NCI-H1436 treated with DMSO at 0.1 percent for 48 hours (cell line): ENCODE measurements at regions not wholly inside any gene's neighbourhood (a gene's known extent, or its start where the extent isn't known, plus 50 kb on each side); places are given as distances from the start of the nearest gene placed in this dataset.
"Not testable (repeated sequence)": the region's sequence is repeated elsewhere in the genome, so short reads cannot be mapped to it uniquely, and the experiment has no call there.

Source experiments
- DNase-seq: peaks from one replicate; lab custom pipeline; 2025; lab: John Stamatoyannopoulos, UW

DNA sequence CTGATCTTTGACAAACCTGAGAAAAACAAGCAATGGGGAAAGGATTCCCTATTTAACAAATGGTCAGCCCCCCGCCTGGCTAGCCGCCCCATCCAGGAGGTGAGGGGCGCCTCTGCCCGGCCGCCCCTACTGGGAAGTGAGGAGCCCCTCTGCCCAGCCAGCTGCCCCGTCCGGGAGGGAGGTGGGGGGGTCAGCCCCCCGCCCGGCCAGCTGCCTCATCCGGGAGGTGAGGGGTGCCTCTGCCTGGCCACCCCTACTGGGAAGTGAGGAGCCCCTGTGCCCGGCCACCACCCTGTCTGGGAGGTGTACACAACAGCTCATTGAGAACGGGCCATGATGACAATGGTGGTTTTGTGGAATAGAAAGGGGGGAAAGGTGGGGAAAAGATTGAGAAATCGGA, 717.1 kb downstream of the COL12A1 start:
- DNase-seq, result not testable (repeated sequence)

GRCh38 chr6:74482180-74482579, 723.7 kb downstream of the COL12A1 start:
- no peak for DNase-seq

DNA sequence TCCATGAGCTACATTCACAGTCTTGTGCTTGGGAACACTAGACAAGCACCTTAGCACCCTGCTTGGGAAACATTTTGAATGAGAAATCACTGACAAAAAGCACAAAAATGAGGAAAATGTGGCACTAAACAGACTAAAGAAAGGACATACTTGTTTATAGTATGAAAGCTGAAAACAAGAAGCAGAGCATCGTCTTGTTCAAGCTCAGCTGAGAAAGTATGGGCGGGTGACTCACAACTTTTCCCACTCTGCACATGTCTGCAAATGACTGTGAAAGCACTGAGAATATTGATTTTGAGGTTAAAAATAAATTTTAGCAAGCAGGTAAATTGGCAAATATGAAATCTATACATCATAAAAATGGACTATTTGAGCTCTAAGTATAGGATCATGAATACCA, 725.3 kb downstream of the COL12A1 start:
- no peak for DNase-seq

DNA sequence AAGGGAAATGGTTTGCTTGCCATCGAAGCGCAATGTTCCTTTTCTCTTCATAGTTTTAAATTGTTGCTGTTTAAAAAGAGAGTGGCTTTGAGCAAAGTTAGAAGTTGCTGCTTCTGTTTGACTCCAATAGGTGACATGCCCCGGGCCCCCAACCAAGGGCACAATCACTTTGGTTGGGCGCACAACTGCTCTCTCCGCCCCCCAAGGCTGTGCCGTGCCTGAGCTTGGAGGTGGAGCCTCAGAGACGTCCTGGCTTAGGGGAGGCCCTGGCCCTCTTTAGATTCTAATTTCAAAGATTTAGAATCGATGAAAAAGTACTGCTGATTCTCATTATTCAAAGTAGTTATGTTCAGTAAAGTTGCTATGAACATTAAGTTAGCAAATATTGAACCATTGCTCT, 725.9 kb downstream of the COL12A1 start:
- DNase-seq, result no peak

DNA sequence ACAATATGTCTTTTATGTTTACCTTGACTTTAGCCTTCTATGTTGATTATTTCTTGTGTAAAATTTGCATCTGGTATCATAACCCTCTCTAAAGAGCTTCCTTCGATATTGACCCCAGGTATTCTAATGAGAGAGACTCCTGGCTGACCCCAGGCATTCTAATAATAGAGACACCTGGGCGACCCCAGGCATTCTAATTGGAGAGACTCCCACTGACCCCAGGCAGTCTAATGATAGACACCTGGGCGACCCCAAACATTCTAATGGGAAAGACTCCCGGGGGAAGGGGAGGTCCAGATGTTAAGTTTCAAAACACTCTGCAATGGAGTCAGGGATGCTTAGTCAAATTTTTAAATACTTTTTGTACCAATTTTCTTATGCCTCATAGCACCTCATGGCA, 726.4 kb downstream of the COL12A1 start:
- no peak for DNase-seq

DNA sequence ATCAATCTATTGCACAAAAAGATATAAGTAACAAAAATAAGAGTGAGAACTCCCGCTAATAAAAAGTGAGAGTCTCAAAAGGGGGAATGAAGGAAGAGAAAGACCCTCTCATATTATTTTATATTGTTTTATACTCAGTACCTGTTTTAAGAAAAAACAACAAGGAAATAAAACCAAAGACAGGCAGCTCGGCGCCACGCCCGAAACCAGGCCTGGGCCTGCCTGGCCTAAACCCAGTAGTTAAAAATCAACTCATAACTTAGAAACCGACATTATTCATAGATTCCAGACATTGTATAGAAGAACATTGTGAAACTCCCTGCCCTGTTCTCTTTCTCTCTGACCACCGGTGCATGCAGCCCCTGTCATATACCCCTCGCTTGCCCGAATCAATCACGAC, 731.8 kb downstream of the COL12A1 start:
- DNase-seq, result not testable (repeated sequence)

- DNase-seq, result not testable (repeated sequence)
Observed at GRCh38 chr6:74468552-74468951, 737.3 kb downstream of the COL12A1 start.

DNA sequence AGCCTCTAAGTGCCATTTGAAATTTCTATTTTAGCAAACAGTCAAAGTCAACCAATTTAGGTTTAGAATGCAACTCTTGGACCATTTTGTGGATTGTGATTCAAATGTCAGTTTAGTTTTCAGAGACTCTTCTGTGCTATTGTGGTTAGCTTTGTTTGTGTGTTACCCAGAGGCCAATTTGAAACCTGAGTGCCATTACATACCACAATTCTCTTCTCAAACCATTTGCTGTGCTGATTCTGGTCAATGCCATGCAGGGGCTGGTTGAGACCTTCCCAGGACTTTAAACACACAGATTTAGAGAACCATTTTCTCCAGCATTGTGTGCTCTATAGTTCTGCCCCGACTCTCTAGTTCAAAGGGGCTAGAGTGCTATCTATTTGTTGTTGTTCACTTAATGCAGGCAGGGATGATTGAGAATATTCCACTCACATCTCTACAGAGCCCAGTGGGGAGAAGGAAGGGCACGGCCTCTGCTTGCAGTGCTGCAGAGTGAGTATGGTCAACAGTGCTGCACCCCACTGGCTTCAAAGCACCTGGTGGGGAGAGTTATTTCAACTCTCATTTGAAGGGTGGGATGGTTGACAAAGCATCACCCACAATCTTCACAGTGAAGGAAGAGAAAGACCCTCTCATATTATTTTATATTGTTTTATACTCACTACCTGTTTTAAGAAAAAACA, 738.2 kb downstream of the COL12A1 start:
- no peak for DNase-seq

DNA sequence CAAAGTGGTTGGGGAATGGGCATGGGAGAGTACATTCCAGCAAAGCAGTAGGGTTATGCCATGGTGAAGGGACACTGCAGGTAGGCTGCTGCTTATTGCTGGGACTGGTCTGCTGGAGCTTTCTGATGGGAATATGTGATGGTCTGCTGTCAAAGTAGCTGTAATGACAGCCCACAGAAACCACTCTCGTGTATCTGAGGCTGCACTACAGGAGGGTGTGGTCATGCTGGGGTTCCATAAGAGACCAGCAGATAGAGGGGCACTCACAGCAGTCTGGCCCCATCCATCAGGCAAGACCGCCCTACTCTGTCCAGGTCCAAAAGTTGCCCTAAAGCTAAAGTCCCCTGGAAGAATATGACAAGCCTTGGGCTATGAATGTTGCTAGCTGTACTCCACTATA, 739.3 kb downstream of the COL12A1 start:
- DNase-seq, result no peak

DNA sequence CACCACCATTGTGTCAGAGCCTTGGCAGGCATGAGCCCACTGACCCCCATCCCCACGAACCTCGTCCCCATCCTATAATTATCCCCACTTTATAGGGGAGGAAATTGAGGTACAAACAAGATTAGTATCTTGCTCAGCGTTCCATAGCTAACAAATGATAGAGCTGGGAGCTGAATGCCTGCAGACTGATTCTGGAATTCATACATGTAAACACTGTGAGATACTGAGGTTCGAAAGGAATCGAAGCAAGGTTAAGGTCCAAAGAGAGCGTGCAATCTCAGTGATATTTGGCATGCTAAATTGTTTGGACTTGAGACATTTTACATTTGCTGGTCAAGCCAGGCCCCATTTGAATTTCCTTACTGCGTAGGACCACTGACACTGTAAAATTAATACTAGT, 746.6 kb downstream of the COL12A1 start:
- DNase-seq, result no peak

- DNase-seq, result no peak
Observed at GRCh38 chr6:74458536-74458935, 747.3 kb downstream of the COL12A1 start.

- no peak for DNase-seq
Observed at GRCh38 chr6:74455786-74456185, 750.1 kb downstream of the COL12A1 start.

DNA sequence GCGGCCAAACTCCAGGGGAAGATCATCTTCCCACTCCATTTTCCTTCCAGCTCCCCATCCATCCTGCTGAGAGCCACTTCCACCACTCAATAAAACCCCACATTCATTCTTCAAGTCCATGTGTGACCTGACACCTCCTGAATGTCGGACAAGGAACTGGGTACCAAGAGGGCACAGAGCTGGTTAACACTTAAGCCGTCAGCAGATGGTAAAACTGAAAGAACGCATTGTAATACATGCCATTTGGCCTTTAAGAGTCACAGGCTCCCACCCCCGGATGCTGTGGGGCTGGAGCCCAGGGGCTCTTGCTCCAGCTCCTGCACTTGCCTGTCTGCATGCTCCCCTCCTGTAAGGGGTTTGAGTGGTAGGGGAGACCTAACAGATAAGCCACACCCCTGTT, 753.9 kb downstream of the COL12A1 start:
- DNase-seq, result no peak

DNA sequence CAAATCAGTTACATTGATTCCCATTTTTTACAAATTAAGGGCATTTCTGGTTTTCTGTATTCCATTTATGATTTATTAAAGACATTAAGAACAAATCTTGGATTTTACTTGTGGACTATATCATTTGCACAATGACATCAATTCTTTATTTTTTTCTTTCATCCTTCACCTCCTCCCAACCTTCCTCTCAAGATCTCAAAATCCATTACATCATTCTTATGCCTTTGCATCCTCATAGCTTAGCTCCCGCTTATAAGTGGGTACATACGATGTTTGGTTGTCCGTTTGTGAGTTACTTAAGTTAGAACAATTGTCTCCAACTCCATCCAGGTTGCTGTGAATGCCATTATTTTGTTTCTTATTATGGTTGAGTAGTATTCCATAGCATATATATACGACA, 752.8 kb downstream of the CD109 start:
- DNase-seq, result no peak

GRCh38 chr6:74447013-74447412, 751.0 kb downstream of the CD109 start:
- DNase-seq, result no peak

- no peak for DNase-seq
Observed at GRCh38 chr6:74439123-74439811, 743.3 kb downstream of the CD109 start.

- not testable (repeated sequence) for DNase-seq
Observed at GRCh38 chr6:74438395-74438794, 742.4 kb downstream of the CD109 start.

DNA sequence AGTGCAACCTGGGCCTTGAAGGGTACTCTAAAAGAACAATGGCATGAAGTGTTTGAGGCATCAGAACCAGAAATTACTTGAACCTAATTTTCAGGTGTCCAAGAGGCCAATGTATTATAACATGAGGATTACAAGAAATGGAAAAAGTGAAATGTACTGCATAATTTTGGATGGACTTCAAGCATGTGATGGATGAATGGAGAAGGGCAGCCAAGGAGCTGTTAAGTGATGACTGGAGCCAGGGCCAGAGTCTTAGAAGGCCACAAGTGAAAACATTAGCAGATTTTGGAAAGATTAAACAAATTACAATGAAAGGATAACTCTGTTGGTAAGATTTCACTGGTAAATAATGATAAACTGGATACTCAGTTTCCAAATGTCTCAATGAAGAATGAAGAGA, 738.2 kb downstream of the CD109 start:
- DNase-seq, result no peak

GRCh38 chr6:74431873-74432580, 736.0 kb downstream of the CD109 start:
- DNase-seq, result no peak

DNA sequence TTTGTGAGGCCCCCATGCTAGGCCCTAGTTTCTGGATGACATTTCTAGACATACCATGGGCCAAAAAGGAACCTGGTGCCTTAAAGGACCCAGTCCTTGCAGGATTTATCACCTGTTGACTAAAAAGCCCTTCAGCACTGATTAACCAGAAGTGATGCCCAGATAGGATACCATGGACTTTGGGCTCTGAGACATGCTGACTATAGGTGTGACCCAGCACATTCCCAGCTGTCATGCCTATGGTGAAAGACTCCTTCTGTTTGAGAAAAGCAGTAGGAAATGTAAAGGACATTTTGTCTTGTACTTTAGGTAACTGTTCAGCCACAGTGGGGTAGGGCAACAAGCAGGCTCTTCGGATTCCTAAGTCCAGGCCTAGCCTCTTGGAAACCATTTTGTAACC, 724.2 kb downstream of the CD109 start:
- DNase-seq, result no peak

DNA sequence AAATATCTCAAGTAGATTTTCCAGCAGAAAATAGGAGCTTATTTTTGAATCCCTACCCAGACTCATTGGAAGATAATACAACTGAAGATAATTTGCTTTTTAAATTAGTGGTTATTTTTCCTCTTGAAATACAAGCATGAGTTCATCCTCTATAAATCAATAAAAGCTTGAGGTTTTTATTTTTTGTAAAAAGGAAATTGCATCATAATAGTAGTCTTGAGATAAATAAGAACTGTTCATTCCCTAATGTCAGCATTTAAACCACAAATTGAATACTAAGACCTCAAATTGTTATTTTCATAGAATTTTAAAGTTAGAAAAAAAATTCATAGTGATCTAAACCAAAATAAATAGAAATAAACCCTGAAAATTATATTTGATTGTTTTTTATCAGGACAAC, 719.1 kb downstream of the CD109 start:
- no peak for DNase-seq

GRCh38 chr6:74410630-74411029, 714.6 kb downstream of the CD109 start:
- no peak for DNase-seq

GRCh38 chr6:74409447-74409846, 713.4 kb downstream of the CD109 start:
- no peak for DNase-seq
